Activated CD4-positive, alpha-beta T cell treated with anti-CD3 and anti-CD28 coated beads for 36 hours (primary cell): ENCODE measurements at regions not wholly inside any gene's neighbourhood (a gene's known extent, or its start where the extent isn't known, plus 50 kb on each side); places are given as distances from the start of the nearest gene placed in this dataset.

ENCODE experiments used
- ATAC-seq: fragments of 200-7000 bp; cut with Tn5 transposase; one replicate; pipeline ENCODE4 v1.10.0; 2021; ENCODE audit warnings: mild to moderate bottlenecking, moderate library complexity
- CTCF ChIA-PET: fragments of 350-600 bp; sonication (Branson Sonifier 250); formaldehyde crosslinking; loops from one replicate; lab custom pipeline; 2021; ENCODE audit warnings: antibody characterized with exemption; lab: Charles Lee
- POLR2A ChIA-PET: fragments of 350-600 bp; sonication (Branson Sonifier 250); formaldehyde crosslinking; loops from one replicate; lab custom pipeline; 2021; ENCODE audit warnings: antibody characterized with exemption, inconsistent platforms; lab: Charles Lee
- DNase-seq: peaks from one replicate; pipeline ENCODE4 v3.0.0-alpha.2; 2020
- H3K27ac Mint-ChIP-seq: one replicate; pipeline ENCODE4 v1.8.0; 2021; ENCODE audit warnings: mixed read lengths
- H3K27me3 Mint-ChIP-seq: one replicate; pipeline ENCODE4 v1.8.0; 2021; ENCODE audit warnings: mixed read lengths
- H3K36me3 Mint-ChIP-seq: one replicate; pipeline ENCODE4 v1.8.0; 2021; ENCODE audit warnings: low read depth, mixed read lengths
- H3K4me1 Mint-ChIP-seq: one replicate; pipeline ENCODE4 v1.8.0; 2021; ENCODE audit warnings: mixed read lengths
- H3K4me3 Mint-ChIP-seq: one replicate; pipeline ENCODE4 v1.8.0; 2021; ENCODE audit warnings: mild to moderate bottlenecking, moderate library complexity, mixed read lengths
- H3K9me3 Mint-ChIP-seq: one replicate; pipeline ENCODE4 v1.8.0; 2021; ENCODE audit warnings: low read depth, mixed read lengths
- intact Hi-C, 2 experiments: fragments of 100-400 bp; cut with DNase I in 1 of 2; cut with micrococcal nuclease in 1 of 2; formaldehyde crosslinking; loops; one replicate each; pipeline versions ENCODE4 v1.14.2 to v1.15.1; 2022 to 2024; cut with DNase I, micrococcal nuclease

- H3K27ac Mint-ChIP-seq: no peak overlapping the region
Observed at GRCh38 chr20:60080401-60080800, 122.2 kb downstream of the CDH26 start.

DNA sequence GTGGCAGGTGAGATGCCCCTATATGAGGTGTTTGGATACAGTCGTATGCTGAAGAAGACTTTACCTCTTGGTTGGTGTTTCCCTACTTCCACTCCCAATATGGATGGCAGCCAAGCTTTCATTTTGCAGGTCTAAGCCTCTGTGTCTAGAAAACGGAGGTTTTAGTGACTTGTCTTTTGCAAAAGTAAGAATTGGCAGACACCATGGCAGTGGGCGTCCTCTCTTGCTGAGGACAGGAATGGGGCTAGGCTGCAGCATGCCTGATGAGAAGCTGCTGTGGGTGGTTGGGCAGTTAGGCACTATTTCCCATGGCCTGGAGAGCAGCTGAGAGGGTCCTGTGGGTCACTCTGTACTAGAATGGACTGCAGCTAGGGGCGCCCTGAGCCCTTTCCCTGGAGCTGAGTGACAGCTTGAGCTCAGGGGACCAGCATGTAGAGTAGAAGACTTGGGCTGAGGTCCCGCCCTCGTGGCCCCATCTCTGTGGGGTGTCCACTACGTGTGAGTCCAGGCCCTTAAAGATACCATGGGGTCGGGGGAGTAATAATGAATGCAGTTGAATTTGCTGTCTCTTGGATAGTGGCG is 127.4 kb downstream of the CDH26 start:
- H3K9me3 Mint-ChIP-seq: no peaks in the 10 kb centered on the region
- no peaks in the 10 kb centered on the region for H3K36me3 Mint-ChIP-seq
- peaks cover 9% of the 10 kb centered on the region for H3K4me1 Mint-ChIP-seq
- no peak overlapping the region for H3K27ac Mint-ChIP-seq
- DNase-seq (no peak), ATAC-seq (no peak)
- ChIA-PET POLR2A (interaction anchor here (0.5 kb wide), 1 partner anchor 141 kb away, joined by 6 read pairs; no protein-coding TSS in a partner anchor), CTCF (no interaction called here)
- peaks cover 18% of the 10 kb centered on the region for H3K27me3 Mint-ChIP-seq
- H3K4me3 Mint-ChIP-seq: no peak overlapping the region
- intact Hi-C loops: no loop called here

More at GRCh38 chr20:60080401-60080800, 122.2 kb downstream of the CDH26 start:
- ChIA-PET POLR2A (no interaction called here), CTCF (interaction anchor here (0.6 to 1.1 kb wide), 3 partner anchors 11 to 130 kb away, joined by 3 to 6 read pairs (median 4); no protein-coding TSS in a partner anchor)
- H3K4me3 Mint-ChIP-seq: no peak overlapping the region
- no peaks in the 10 kb centered on the region for H3K36me3 Mint-ChIP-seq
- intact Hi-C loops: no loop called here
- DNase-seq (no peak), ATAC-seq (no peak)
- no peaks in the 10 kb centered on the region for H3K4me1 Mint-ChIP-seq
- H3K9me3 Mint-ChIP-seq: no peaks in the 10 kb centered on the region
- no peaks in the 10 kb centered on the region for H3K27me3 Mint-ChIP-seq

DNA sequence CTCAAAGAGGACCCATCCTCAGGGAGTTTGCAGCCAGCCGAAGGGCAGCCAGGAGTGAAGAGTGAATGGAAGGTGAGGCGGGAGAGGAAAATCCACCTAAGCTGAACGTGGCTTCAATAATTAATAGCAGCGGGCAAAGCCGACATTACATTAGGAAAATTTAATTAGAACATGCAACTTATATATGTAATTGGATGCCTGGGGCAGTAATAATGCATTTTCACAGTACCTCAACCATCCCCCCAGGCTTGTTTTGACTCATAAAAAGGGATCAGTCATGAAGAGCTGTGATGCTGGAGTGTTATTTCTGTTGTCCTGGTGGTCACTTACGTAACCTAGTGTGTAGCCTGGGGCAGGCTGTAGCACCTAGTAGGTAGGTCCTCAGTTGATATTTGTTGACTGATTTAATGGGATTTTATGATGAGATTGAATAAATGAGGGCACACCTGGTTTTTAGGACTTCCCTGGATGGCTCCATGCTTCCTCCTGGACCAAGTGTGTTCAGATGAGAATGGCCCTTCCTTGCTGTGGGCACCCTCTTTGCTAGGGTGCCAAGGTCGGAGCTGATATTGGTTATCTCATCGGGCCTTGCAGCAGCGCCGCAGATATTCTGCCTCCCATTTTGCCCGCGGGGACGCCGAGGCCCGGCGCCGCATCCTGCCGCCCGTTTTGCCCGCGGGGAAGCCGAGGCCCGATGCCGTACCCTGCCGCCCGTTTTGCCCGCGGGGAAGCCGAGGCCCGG is 128.8 kb downstream of the CDH26 start:
- intact Hi-C loops: no loop called here
- DNase-seq (no peak), ATAC-seq (no peak)
- ChIA-PET POLR2A (no interaction called here), CTCF (interaction anchor here (0.6 kb wide), 1 partner anchor 40 kb away, joined by 3 read pairs; no protein-coding TSS in a partner anchor)
- Mint-ChIP-seq H3K4me3 (no peak overlapping the region), H3K36me3 (no peaks in the 10 kb centered on the region), H3K27ac (no peak overlapping the region), H3K4me1 (peaks cover 9% of the 10 kb centered on the region), H3K27me3 (peaks cover 18% of the 10 kb centered on the region), H3K9me3 (no peaks in the 10 kb centered on the region)

- peaks cover 18% of the 10 kb centered on the region for H3K27me3 Mint-ChIP-seq
- no peak for ATAC-seq
- ChIA-PET POLR2A (no interaction called here), CTCF (interaction anchor here (0.6 to 1.2 kb wide), 2 partner anchors 28 to 41 kb away, joined by 3 read pairs; no protein-coding TSS in a partner anchor)
- peaks cover 9% of the 10 kb centered on the region for H3K4me1 Mint-ChIP-seq
- intact Hi-C loops: no loop called here
- peak overlapping the region; percentile 46 for H3K4me3 Mint-ChIP-seq
- no peaks in the 10 kb centered on the region for H3K9me3 Mint-ChIP-seq
- DNase-seq: peak; percentile 13
- H3K36me3 Mint-ChIP-seq: no peaks in the 10 kb centered on the region
- H3K27ac Mint-ChIP-seq: no peak overlapping the region
Observed at GRCh38 chr20:60087563-60088105, 129.4 kb downstream of the CDH26 start.

DNA sequence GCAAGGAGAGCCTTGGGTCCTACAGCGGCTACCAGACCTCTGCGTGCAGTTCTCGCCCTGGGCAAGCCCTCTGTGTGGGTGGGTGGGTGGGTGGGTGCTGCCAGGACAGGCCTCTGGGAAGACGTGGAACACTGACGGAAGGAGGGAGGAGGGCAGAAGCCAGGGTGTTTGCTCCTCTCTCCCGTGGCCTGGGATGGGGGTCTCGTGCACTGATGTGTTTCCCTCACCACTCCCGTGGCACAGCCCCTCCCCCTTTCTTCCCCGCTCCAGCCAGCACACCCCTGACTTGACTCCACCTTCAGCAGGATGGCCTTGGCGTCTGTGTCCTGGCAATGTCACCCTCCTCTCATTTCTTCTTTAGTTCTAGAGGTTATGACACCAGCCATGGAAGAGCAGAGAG is 130.0 kb downstream of the CDH26 start:
- no peak for DNase-seq
- peaks cover 9% of the 10 kb centered on the region for H3K4me1 Mint-ChIP-seq
- ChIA-PET CTCF (interaction anchor here (1.2 to 1.3 kb wide), 2 partner anchors 27 to 50 kb away, joined by 3 read pairs; no protein-coding TSS in a partner anchor), POLR2A (no interaction called here)
- H3K27me3 Mint-ChIP-seq: peaks cover 18% of the 10 kb centered on the region
- ATAC-seq: no peak
- no peaks in the 10 kb centered on the region for H3K36me3 Mint-ChIP-seq
- H3K27ac Mint-ChIP-seq: no peak overlapping the region
- no peak overlapping the region for H3K4me3 Mint-ChIP-seq
- intact Hi-C loops: no loop called here
- H3K9me3 Mint-ChIP-seq: no peaks in the 10 kb centered on the region

DNA sequence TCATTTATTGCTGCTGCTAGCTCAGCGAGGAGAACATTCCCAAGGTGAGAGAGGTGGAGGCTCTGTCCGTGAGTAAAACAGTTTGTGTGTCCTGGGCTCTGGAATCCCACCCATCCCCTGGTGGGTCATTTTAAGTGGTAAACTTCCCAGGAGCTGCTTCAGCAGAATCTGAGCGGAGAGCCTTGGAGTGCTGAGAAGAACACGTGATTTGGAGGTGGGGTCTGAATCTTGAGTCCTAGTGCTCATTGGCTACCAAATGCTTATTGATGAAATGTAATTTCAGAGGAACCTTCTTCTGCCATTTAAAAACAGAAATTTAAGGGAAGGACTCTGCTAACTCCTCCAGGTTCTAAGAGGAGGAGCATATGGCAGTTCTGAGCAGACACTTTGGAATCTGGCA is 132.4 kb downstream of the CDH26 start:
- Mint-ChIP-seq H3K27me3 (peaks cover 18% of the 10 kb centered on the region), H3K9me3 (no peaks in the 10 kb centered on the region), H3K36me3 (no peaks in the 10 kb centered on the region), H3K4me3 (no peak overlapping the region), H3K4me1 (peaks cover 9% of the 10 kb centered on the region), H3K27ac (no peak overlapping the region)
- ATAC-seq: no peak
- CTCF ChIA-PET: no interaction called here
- DNase-seq: no peak
- POLR2A ChIA-PET: no interaction called here
- intact Hi-C loops: no loop called here

DNA sequence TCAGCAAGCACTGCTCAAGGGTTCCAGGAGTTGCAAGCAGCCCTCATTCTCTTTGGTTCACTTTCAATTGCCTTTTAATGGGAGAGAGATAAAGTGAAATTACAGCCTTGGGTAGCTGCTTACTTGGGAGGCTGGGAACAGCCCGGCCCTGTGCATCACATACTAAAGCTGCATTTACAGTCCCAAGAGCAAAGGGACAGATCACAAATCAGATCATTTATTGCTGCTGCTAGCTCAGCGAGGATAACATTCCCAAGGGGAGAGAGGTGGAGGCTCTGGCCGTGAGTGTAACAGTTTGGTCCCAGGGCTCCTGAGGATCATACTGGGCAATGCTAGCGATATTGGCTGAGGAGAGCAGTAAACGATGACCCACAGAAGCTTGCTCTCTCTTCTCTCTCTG is 133.1 kb downstream of the CDH26 start:
- intact Hi-C loops: no loop called here
- H3K4me1 Mint-ChIP-seq: peaks cover 9% of the 10 kb centered on the region
- H3K36me3 Mint-ChIP-seq: no peaks in the 10 kb centered on the region
- CTCF ChIA-PET: no interaction called here
- H3K9me3 Mint-ChIP-seq: no peaks in the 10 kb centered on the region
- DNase-seq (no peak), ATAC-seq (no peak)
- H3K4me3 Mint-ChIP-seq: no peak overlapping the region
- POLR2A ChIA-PET: no interaction called here
- peaks cover 15% of the 10 kb centered on the region for H3K27me3 Mint-ChIP-seq
- no peak overlapping the region for H3K27ac Mint-ChIP-seq

- no peak for ATAC-seq
- H3K36me3 Mint-ChIP-seq: no peaks in the 10 kb centered on the region
- no peak overlapping the region for H3K4me3 Mint-ChIP-seq
- intact Hi-C loops: no loop called here
- peaks cover 6% of the 10 kb centered on the region for H3K4me1 Mint-ChIP-seq
- no peaks in the 10 kb centered on the region for H3K9me3 Mint-ChIP-seq
- POLR2A ChIA-PET: no interaction called here
- DNase-seq: no peak
- CTCF ChIA-PET: no interaction called here
- H3K27me3 Mint-ChIP-seq: peaks cover 12% of the 10 kb centered on the region
- H3K27ac Mint-ChIP-seq: no peak overlapping the region
Observed at GRCh38 chr20:60091861-60092260, 133.6 kb downstream of the CDH26 start.

DNA sequence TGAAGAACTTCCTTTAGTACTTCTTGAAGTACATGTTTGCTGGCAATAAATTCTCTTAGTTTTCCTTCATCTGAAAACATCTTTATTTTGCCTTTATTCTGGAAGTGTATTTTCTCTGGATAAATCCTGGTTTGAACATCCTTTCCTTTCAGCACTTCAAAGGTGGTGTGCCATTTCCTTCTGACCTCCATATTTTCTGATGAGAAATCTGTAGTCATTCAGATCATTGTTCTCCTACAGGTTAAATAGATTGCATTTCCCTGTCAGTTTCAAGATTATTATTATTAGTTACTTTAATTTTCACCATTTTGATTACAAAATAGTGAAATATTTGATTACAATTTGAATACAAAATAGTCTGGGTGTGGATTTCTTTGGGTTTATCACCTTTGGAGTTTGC is 134.5 kb downstream of the CDH26 start:
- Mint-ChIP-seq H3K4me1 (peaks cover 2% of the 10 kb centered on the region), H3K9me3 (peaks cover under 1% of the 10 kb centered on the region), H3K27ac (no peak overlapping the region), H3K4me3 (no peak overlapping the region), H3K36me3 (no peaks in the 10 kb centered on the region), H3K27me3 (peaks cover 11% of the 10 kb centered on the region)
- DNase-seq (no peak), ATAC-seq (no peak)
- intact Hi-C loops: no loop called here
- ChIA-PET POLR2A (no interaction called here), CTCF (no interaction called here)

DNA sequence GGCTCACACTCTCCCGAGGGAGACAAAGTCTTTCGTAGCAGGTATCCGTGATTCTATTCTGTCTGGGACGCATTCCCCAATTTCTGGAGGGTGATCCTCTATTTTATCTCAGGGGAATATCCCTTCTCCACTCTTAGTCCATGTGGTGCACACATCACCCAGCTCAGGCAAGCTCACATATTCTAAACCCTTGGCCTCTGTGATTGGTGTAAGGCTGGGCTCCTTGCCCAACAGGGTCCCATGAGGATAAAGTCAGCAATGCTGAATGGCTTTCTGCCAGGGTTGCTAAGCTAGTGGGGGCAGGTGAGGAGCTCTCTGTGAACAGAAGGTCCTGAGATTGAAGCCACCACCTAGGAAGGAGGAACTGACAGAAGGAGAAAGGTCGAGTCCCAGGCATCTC is 137.2 kb downstream of the CDH26 start:
- Mint-ChIP-seq H3K27ac (no peak overlapping the region), H3K36me3 (no peaks in the 10 kb centered on the region), H3K9me3 (peaks cover 1% of the 10 kb centered on the region), H3K4me1 (no peaks in the 10 kb centered on the region), H3K27me3 (peaks cover 2% of the 10 kb centered on the region), H3K4me3 (no peak overlapping the region)
- ChIA-PET POLR2A (no interaction called here), CTCF (interaction anchor here (0.7 kb wide), 1 partner anchor 23 kb away, joined by 3 read pairs; no protein-coding TSS in a partner anchor)
- intact Hi-C loops: no loop called here
- DNase-seq (no peak), ATAC-seq (no peak)

DNA sequence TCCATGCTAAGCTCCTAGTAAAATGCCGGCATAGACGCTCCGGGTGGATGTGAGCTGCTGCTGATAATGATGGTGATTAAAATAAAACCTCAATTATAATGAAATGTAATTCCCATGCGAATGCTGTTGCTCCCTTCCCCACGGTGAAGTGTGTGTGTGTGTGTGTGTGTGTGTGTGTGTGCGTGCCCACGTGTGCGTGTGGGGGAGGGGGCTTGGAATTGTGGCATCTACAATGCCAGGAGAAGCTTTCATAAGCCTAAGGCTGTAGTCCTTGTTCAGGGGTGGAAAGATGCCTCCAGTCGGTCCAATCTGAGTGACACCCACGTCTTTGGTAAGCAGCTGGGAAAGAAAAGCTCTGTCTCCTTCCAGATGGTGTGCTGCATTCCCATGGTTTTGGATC is 137.9 kb downstream of the CDH26 start:
- H3K27ac Mint-ChIP-seq: no peak overlapping the region
- no peak for ATAC-seq
- no peak for DNase-seq
- H3K4me3 Mint-ChIP-seq: no peak overlapping the region
- no peaks in the 10 kb centered on the region for H3K36me3 Mint-ChIP-seq
- H3K4me1 Mint-ChIP-seq: peaks cover 5% of the 10 kb centered on the region
- peaks cover 1% of the 10 kb centered on the region for H3K9me3 Mint-ChIP-seq
- ChIA-PET POLR2A (no interaction called here), CTCF (interaction anchor here (0.8 kb wide), 1 partner anchor 38 kb away, joined by 3 read pairs; no protein-coding TSS in a partner anchor)
- intact Hi-C loops: no loop called here
- H3K27me3 Mint-ChIP-seq: peaks cover 2% of the 10 kb centered on the region

- DNase-seq (no peak), ATAC-seq (no peak)
- H3K4me3 Mint-ChIP-seq: no peak overlapping the region
- intact Hi-C loops: no loop called here
- no peak overlapping the region for H3K27ac Mint-ChIP-seq
- no peaks in the 10 kb centered on the region for H3K36me3 Mint-ChIP-seq
- CTCF ChIA-PET: no interaction called here
- peaks cover 1% of the 10 kb centered on the region for H3K9me3 Mint-ChIP-seq
- peaks cover 6% of the 10 kb centered on the region for H3K4me1 Mint-ChIP-seq
- H3K27me3 Mint-ChIP-seq: peaks cover 2% of the 10 kb centered on the region
- POLR2A ChIA-PET: no interaction called here
Observed at GRCh38 chr20:60097285-60097684, 139.1 kb downstream of the CDH26 start.
